HepG2 (cell line): ENCODE measurements at regions not wholly inside any gene's neighbourhood (a gene's known extent, or its start where the extent isn't known, plus 50 kb on each side); places are given as distances from the start of the nearest gene placed in this dataset.

ENCODE experiments used
- ATAC-seq: fragments of 200-7000 bp; cut with Tn5 transposase; 3 replicates; pipeline ENCODE4 v1.9.1; 2020; ENCODE audit warnings: mild to moderate bottlenecking, moderate library complexity
- BruUV-seq: library from RNA; stranded (reverse); fragments of 400-500 nt; replicated peaks from 2 replicates; lab custom pipeline; 2021; lab: Mats Ljungman, UMichigan
- CTCF ChIA-PET: fragments of 300-600 bp; formaldehyde crosslinking; extraction: SDS; loops from one replicate; lab custom pipeline; 2021; ENCODE audit warnings: low total read pairs, inconsistent platforms, low intra/inter-chr PET ratio; lab: Yijun Ruan, JAX
- POLR2A ChIA-PET: fragments of 350-600 bp; sonication (Branson Sonifier 250); formaldehyde crosslinking; loops from one replicate; lab custom pipeline; 2020; ENCODE audit warnings: antibody characterized with exemption, inconsistent platforms; lab: Yijun Ruan, JAX
- DNase-seq: peaks from one replicate; pipeline ENCODE4 v3.0.0-alpha.2; 2015; ENCODE audit warnings: low spot score
- FAIRE-seq: peaks from 3 replicates; lab custom pipeline; 2011; peaks lifted over from hg19 to GRCh38; lab: Jason Lieb, UNC
- H2AFZ ChIP-seq: one replicate; pipeline ENCODE4 v1.6.1; 2011; ENCODE audit warnings: low read length, inconsistent platforms
- H3K27ac ChIP-seq: fragments of 300-600 bp; 3 replicates; pipeline ENCODE4 v1.8.0; 2011; ENCODE audit warnings: mixed run types, mild to moderate bottlenecking, mixed read lengths, low read length, inconsistent platforms; ENCODE audit not compliant: insufficient read depth; ENCODE audit errors: extremely low read length
- H3K27me3 ChIP-seq, 2 experiments: fragments of 200-600 bp in 1 of 2; 2 replicates in 1 of 2; 3 replicates in 1 of 2; pipeline versions ENCODE4 v1.6.0 to v1.8.0; 2011; ENCODE audit warnings: low read length in 2 of 2, mild to moderate bottlenecking in 2 of 2, moderate library complexity in 2 of 2, inconsistent platforms in 1 of 2; ENCODE audit not compliant: insufficient read depth in 2 of 2, control insufficient read depth in 1 of 2
- H3K36me3 ChIP-seq, 2 experiments: fragments of 200-600 bp in 1 of 2; replicated peaks in 1 of 2; 2 replicates in 1 of 2; 3 replicates in 1 of 2; pipeline versions ENCODE4 v1.5.1 to v1.8.0; 2011; ENCODE audit warnings: low read length in 2 of 2, inconsistent platforms in 1 of 2; ENCODE audit not compliant: insufficient read depth in 2 of 2, control insufficient read depth in 1 of 2
- H3K4me1 ChIP-seq: 2 replicates; pipeline ENCODE4 v1.5.1; 2012; ENCODE audit warnings: low read length, inconsistent platforms; ENCODE audit not compliant: insufficient read depth
- H3K4me2 ChIP-seq: 2 replicates; pipeline ENCODE4 v1.6.0; 2011; ENCODE audit warnings: low read depth, low read length, inconsistent platforms
- H3K4me3 ChIP-seq, 3 experiments: fragments of 200-600 bp in 1 of 3; sonication (generic), shearing (Covaris generic) in 1 of 3; replicated peaks in 1 of 3; 2 replicates each; pipeline ENCODE4 v1.5.1; 2011 to 2016; ENCODE audit warnings: low read length in 3 of 3, inconsistent platforms in 2 of 3, low read depth in 2 of 3, mild to moderate bottlenecking in 2 of 3, control low read depth in 1 of 3, mixed read lengths in 1 of 3; ENCODE audit not compliant: insufficient read depth in 1 of 3
- H3K79me2 ChIP-seq: one replicate; pipeline ENCODE4 v1.6.1; 2011; ENCODE audit warnings: low read length, inconsistent platforms; ENCODE audit not compliant: insufficient read depth
- H3K9ac ChIP-seq: 2 replicates; pipeline ENCODE4 v1.6.0; 2011; ENCODE audit warnings: mild to moderate bottlenecking, low read depth, low read length, inconsistent platforms; ENCODE audit not compliant: insufficient read depth
- H3K9me3 ChIP-seq: 2 replicates; pipeline ENCODE4 v1.5.1; 2012; ENCODE audit warnings: mild to moderate bottlenecking, low read length
- H4K20me1 ChIP-seq: 2 replicates; pipeline ENCODE4 v1.6.0; 2011; ENCODE audit warnings: inconsistent platforms, mild to moderate bottlenecking, low read length, moderate library complexity; ENCODE audit not compliant: insufficient read depth
- CBX5 ChIP-seq: sonication (generic); formaldehyde crosslinking; IDR thresholded peaks from 2 replicates; pipeline ENCODE4 v1.4.0; 2020; ENCODE audit warnings: missing genetic modification reagents, borderline replicate concordance
- E2F1 ChIP-seq: sonication (generic); formaldehyde crosslinking; IDR thresholded peaks from 2 replicates; pipeline ENCODE4 v1.5.0; 2020; ENCODE audit warnings: missing genetic modification reagents
- KLF9 ChIP-seq: IDR thresholded peaks from 2 replicates; pipeline ENCODE4 v1.6.1; 2016; ENCODE audit warnings: low read depth
- REL ChIP-seq: sonication (generic); formaldehyde crosslinking; conservative IDR thresholded peaks from 2 replicates; pipeline ENCODE4 v1.8.0; 2022; ENCODE audit warnings: mild to moderate bottlenecking, missing genetic modification reagents, moderate library complexity
- SKIL ChIP-seq: sonication (generic); formaldehyde crosslinking; IDR thresholded peaks from 2 replicates; pipeline ENCODE4 v1.8.0; 2022; ENCODE audit warnings: missing genetic modification reagents, mild to moderate bottlenecking, moderate library complexity, borderline replicate concordance
- ZNF280D ChIP-seq: sonication (generic); formaldehyde crosslinking; IDR thresholded peaks from 2 replicates; pipeline ENCODE4 v1.5.1; 2020; ENCODE audit warnings: mild to moderate bottlenecking, missing genetic modification reagents
- ZNF318 ChIP-seq: sonication (generic); formaldehyde crosslinking; IDR thresholded peaks from 2 replicates; pipeline ENCODE4 v1.4.0; 2020; ENCODE audit warnings: mild to moderate bottlenecking, missing genetic modification reagents
- ZNF333 ChIP-seq: sonication (generic); formaldehyde crosslinking; IDR thresholded peaks from 2 replicates; pipeline ENCODE4 v1.4.0; 2020; ENCODE audit warnings: mild to moderate bottlenecking, missing genetic modification reagents, borderline replicate concordance
- WGBS: methylation state at CpG from one replicate; pipeline ENCODE4 v1.1.6; 2017; ENCODE audit warnings: low lambda C conversion rate; 5-methylcytosine and 5-hydroxymethylcytosine counted together
- in situ Hi-C: cut with HindIII; loops from 2 replicates; pipeline ENCODE4 v1.10.0; 2017; ENCODE audit warnings: low pct_unique_long_range_greater_than_20kb; ENCODE audit not compliant: extremely low pct_ligation_motif_present
- intact Hi-C: fragments of 100-400 bp; cut with micrococcal nuclease; formaldehyde crosslinking; loops from one replicate; pipeline ENCODE4 v1.10.0; 2022; ENCODE audit not compliant: unreplicated experiment

GRCh38 chr4:17356926-17357325 lies 155.0 kb downstream of the QDPR start:
- Histone ChIP-seq H3K36me3 (no peaks in the 10 kb centered on the region), H3K79me2 (no peaks in the 10 kb centered on the region), H3K9me3 (no peaks in the 10 kb centered on the region), H3K27ac (no peak overlapping the region), H3K4me3 (no peak overlapping the region), H3K27me3 (no peaks in the 10 kb centered on the region; a peak in 2 of 5 replicates), H3K4me2 (no peak overlapping the region), H3K9ac (no peak overlapping the region), H3K4me1 (no peaks in the 10 kb centered on the region), H2AFZ (no peak overlapping the region), H4K20me1 (no peaks in the 10 kb centered on the region)
- intact Hi-C loops = no loop called here
- no TSS peak for BruUV-seq
- 8% methylated on average over 3 of the region's 3 CpGs for WGBS
- ATAC-seq (no peak), FAIRE-seq (no peak), DNase-seq (no peak)
- in situ Hi-C loops = no loop called here
- CTCF ChIA-PET = no interaction called here
- POLR2A ChIA-PET = no interaction called here
- TF ChIP-seq REL (no peak), SKIL (CRISPR knock-in tag) (no peak), E2F1 (no peak), ZNF333 (CRISPR knock-in tag) (no peak), ZNF280D (CRISPR knock-in tag) (no peak), KLF9 (no peak), ZNF318 (CRISPR knock-in tag) (no peak), CBX5 (no peak)
